ENCODE measurements at regions not wholly inside any gene's neighbourhood (a gene's known extent, or its start where the extent isn't known, plus 50 kb on each side); places are given as distances from the start of the nearest gene placed in this dataset.
A peak's percentile ranks its signal among the peaks of the same experiment; 100 is the strongest.
"Not testable (repeated sequence)": the region's sequence is repeated elsewhere in the genome, so short reads cannot be mapped to it uniquely, and the experiment has no call there.

DNA sequence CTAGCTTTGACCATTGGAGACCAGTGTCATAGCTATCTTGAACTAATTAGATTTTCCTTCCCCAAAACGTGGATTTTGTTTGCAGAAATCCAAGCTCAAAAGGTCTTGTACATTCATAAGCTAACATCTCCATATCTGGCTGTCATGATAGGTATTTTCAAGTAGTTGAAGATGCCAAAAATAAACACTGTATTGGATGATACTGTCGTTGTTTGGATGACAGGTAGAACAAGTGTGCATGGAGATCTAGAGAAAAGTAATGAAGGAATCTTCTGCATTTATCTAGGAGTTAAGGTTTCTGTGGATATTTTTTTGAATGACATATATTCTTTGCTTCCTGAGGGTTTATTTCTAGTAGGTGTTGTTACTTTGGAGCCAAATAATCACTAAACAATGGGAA is 1696.1 kb downstream of the SI start:
- Histone ChIP-seq H3K27me3 (ENCODE audit: control insufficient read depth, insufficient read depth, low read length) (no peaks in the 10 kb centered on the region), H3K36me3 (ENCODE audit: control insufficient read depth, insufficient read depth, low read length) (no peaks in the 10 kb centered on the region), H3K4me3 (ENCODE audit: low read depth, low read length) (no peak overlapping the region)
- no peak for DNase-seq (ENCODE audit: low read depth)
- no peak for FAIRE-seq
- TF ChIP-seq CTCF (IDR thresholded peaks at IDR 0.05; ENCODE audit: insufficient read depth, low read length, severe bottlenecking), result no peak

DNA sequence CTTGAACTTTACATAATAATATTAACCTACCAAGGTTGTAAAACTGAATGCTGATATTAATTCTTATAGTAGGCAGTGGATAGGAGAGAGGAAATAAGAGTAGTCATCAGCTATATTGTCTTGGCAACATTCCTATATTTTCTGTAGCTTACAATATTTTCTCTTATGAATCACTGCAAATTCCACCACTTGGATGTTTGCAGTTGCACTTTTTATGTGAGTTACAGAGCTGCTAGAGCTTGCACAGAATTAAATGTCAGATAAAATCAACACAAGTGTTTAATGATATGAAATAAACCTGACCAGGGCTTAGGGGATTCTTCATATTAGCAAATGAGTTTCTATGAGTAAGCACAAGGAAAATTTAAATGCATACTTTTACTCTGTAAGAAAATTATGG is 1710.1 kb downstream of the SI start:
- Histone ChIP-seq H3K27me3 (ENCODE audit: control insufficient read depth, insufficient read depth, low read length) (no peaks in the 10 kb centered on the region), H3K36me3 (ENCODE audit: control insufficient read depth, insufficient read depth, low read length) (no peaks in the 10 kb centered on the region), H3K4me3 (ENCODE audit: low read depth, low read length) (no peak overlapping the region)
- FAIRE-seq (no peak), DNase-seq (ENCODE audit: low read depth) (peak; percentile 3)
- TF ChIP-seq CTCF (IDR thresholded peaks at IDR 0.05; ENCODE audit: insufficient read depth, low read length, severe bottlenecking), result no peak

DNA sequence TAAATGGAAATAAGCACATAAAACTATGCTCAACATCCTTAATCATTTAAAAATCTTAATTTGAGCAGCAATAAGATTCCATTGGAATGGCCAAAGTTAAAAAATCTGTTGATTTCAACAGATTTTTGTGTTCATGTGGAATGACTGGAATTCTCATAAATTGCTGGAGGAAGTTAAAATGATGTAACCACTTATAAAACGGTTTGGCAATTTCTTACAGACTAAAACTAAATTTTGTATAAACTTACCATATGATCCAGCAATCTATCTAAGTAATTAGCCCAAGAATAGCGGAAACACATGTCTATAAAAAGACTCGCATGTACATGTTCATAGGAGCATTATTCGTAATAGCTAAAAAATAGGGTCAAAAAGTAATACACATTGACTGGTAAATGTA is 1713.6 kb downstream of the SI start:
- no peaks in the 10 kb centered on the region for H3K36me3 ChIP-seq (ENCODE audit: control insufficient read depth, insufficient read depth, low read length)
- H3K27me3 ChIP-seq (ENCODE audit: control insufficient read depth, insufficient read depth, low read length), result no peaks in the 10 kb centered on the region
- TF ChIP-seq CTCF (IDR thresholded peaks at IDR 0.05; ENCODE audit: insufficient read depth, low read length, severe bottlenecking), result no peak
- FAIRE-seq, result no peak
- no peak for DNase-seq (ENCODE audit: low read depth)
- H3K4me3 ChIP-seq (ENCODE audit: low read depth, low read length), result no peak overlapping the region

DNA sequence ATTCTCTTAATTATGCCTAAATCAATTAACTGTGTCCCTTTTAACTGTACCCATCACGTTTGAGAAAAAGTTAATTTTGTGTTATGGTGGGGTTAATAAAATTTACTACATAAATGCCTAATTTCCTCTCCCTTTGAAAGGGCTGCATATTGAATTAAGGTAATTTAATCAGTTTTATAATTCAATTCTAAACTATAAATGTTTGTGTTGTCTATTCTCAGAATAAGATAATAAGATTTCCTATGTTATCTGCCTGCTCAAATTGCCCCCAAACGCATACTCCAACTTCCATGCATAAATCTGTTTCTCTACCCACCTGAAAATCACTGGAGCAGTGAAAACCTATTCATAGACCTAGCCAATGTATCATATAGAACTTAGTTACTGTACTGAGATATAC is 1716.1 kb downstream of the SI start:
- no peak for TF ChIP-seq CTCF (IDR thresholded peaks at IDR 0.05; ENCODE audit: insufficient read depth, low read length, severe bottlenecking)
- DNase-seq (ENCODE audit: low read depth) (no peak), FAIRE-seq (no peak)
- Histone ChIP-seq H3K27me3 (ENCODE audit: control insufficient read depth, insufficient read depth, low read length) (no peaks in the 10 kb centered on the region), H3K36me3 (ENCODE audit: control insufficient read depth, insufficient read depth, low read length) (no peaks in the 10 kb centered on the region), H3K4me3 (ENCODE audit: low read depth, low read length) (no peak overlapping the region)

GRCh38 chr3:163361357-163361878 is 1716.9 kb downstream of the SI start:
- H3K27me3 ChIP-seq (ENCODE audit: control insufficient read depth, insufficient read depth, low read length); DNase-seq (ENCODE audit: low read depth); FAIRE-seq; H3K4me3 ChIP-seq (ENCODE audit: low read depth, low read length); H3K36me3 ChIP-seq (ENCODE audit: control insufficient read depth, insufficient read depth, low read length): not testable (repeated sequence)

- Histone ChIP-seq H3K4me3 (ENCODE audit: low read depth, low read length) (no peak overlapping the region), H3K27me3 (ENCODE audit: control insufficient read depth, insufficient read depth, low read length) (no peaks in the 10 kb centered on the region), H3K36me3 (ENCODE audit: control insufficient read depth, insufficient read depth, low read length) (no peaks in the 10 kb centered on the region)
- DNase-seq (ENCODE audit: low read depth), result no peak
- no peak for TF ChIP-seq CTCF (IDR thresholded peaks at IDR 0.05; ENCODE audit: insufficient read depth, low read length, severe bottlenecking)
- FAIRE-seq, result no peak
Measured at GRCh38 chr3:163347944-163348343, 1730.4 kb downstream of the SI start.
